Mesothelial cell of epicardium (in vitro differentiated cells): ENCODE measurements at regions not wholly inside any gene's neighbourhood (a gene's known extent, or its start where the extent isn't known, plus 50 kb on each side); places are given as distances from the start of the nearest gene placed in this dataset.

Experiments
- DNase-seq, 2 experiments: peaks; one replicate each; pipeline ENCODE4 v3.0.0; 2021; ENCODE audit warnings: low spot score in 2 of 2; ENCODE audit not compliant: unreplicated experiment in 2 of 2
- H3K27ac Mint-ChIP-seq: 2 replicates; pipeline ENCODE4 v1.8.0; 2021; ENCODE audit warnings: mixed read lengths
- H3K27me3 Mint-ChIP-seq: 2 replicates; pipeline ENCODE4 v1.8.0; 2021; ENCODE audit warnings: low read depth, mixed read lengths
- H3K36me3 Mint-ChIP-seq: 2 replicates; pipeline ENCODE4 v1.8.0; 2021; ENCODE audit warnings: mixed read lengths
- H3K4me1 Mint-ChIP-seq: 2 replicates; pipeline ENCODE4 v1.8.0; 2021; ENCODE audit warnings: mixed read lengths
- H3K4me3 Mint-ChIP-seq: 2 replicates; pipeline ENCODE4 v1.8.0; 2021; ENCODE audit warnings: mild to moderate bottlenecking, moderate library complexity, mixed read lengths
- H3K9me3 Mint-ChIP-seq: 2 replicates; pipeline ENCODE4 v1.8.0; 2021; ENCODE audit warnings: mixed read lengths
- TF ChIP-seq, protein P1 (sequence below): fragments of 200-600 bp; sonication (generic); IDR thresholded peaks from one replicate; pipeline ENCODE4 v1.5.0; 2021; ENCODE audit warnings: antibody characterized with exemption; ENCODE audit not compliant: unreplicated experiment

DNA sequence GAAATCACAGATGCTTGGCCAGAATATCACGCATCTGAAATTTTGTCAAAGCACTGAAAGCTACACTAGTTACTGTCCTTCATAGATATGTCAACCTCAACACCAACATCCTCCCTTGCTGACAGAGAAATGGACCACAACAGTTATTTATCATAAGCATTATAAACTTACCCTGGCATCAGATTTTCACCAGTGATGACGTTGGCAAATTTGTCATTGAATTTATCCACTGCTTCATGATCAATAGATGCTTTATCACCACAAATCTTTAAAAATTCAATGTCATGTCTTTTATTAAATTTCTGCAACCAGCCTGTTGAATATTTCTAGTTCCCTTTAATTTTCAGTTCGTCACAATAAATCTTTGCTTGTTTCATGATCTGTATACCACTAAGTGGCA lies 205.7 kb downstream of the GJA1 start:
- no peak overlapping the region for H3K27ac Mint-ChIP-seq
- no peak overlapping the region for H3K4me3 Mint-ChIP-seq
- H3K4me1 Mint-ChIP-seq = no peaks in the 10 kb centered on the region
- H3K27me3 Mint-ChIP-seq = no peaks in the 10 kb centered on the region
- DNase-seq = no peak
- peaks cover 7% of the 10 kb centered on the region for H3K36me3 Mint-ChIP-seq
- TF ChIP-seq, protein P1, sequence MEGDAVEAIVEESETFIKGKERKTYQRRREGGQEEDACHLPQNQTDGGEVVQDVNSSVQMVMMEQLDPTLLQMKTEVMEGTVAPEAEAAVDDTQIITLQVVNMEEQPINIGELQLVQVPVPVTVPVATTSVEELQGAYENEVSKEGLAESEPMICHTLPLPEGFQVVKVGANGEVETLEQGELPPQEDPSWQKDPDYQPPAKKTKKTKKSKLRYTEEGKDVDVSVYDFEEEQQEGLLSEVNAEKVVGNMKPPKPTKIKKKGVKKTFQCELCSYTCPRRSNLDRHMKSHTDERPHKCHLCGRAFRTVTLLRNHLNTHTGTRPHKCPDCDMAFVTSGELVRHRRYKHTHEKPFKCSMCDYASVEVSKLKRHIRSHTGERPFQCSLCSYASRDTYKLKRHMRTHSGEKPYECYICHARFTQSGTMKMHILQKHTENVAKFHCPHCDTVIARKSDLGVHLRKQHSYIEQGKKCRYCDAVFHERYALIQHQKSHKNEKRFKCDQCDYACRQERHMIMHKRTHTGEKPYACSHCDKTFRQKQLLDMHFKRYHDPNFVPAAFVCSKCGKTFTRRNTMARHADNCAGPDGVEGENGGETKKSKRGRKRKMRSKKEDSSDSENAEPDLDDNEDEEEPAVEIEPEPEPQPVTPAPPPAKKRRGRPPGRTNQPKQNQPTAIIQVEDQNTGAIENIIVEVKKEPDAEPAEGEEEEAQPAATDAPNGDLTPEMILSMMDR = no peak
- H3K9me3 Mint-ChIP-seq = peaks cover 25% of the 10 kb centered on the region

DNA sequence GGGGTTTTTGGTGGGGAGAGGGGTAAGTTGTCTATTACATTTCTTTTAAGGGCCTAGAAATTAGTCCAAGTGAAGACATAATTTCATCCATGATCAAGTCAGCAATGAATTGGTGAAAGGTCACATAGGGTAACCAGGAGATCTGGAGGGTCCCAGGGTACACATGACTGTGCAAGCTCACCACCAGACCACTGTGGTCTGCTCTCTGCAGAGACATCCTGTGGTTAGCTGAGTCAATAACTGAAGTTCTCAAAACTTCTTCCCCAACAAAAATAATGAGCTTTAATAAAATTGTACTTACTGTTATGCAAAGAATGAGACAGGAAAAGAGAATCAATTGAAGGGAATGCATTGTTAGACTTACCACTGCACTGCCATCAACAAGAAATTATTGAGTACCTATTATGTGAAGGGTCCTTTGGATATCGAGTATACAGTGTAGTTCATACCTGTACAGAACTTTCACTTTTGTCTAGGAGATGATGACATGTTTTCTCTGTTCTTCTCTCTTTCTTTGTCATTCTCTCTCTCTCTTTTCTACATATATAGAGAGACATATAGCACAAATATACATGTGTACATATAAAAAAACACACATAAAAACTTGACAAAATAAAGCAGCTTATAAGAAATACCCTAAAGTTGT lies 209.8 kb downstream of the GJA1 start:
- Mint-ChIP-seq H3K4me1 (peaks cover 3% of the 10 kb centered on the region), H3K4me3 (no peak overlapping the region), H3K27ac (no peak overlapping the region), H3K9me3 (peaks cover 11% of the 10 kb centered on the region), H3K27me3 (no peaks in the 10 kb centered on the region), H3K36me3 (no peaks in the 10 kb centered on the region)
- DNase-seq = no peak
- TF ChIP-seq, protein P1 = no peak

DNA sequence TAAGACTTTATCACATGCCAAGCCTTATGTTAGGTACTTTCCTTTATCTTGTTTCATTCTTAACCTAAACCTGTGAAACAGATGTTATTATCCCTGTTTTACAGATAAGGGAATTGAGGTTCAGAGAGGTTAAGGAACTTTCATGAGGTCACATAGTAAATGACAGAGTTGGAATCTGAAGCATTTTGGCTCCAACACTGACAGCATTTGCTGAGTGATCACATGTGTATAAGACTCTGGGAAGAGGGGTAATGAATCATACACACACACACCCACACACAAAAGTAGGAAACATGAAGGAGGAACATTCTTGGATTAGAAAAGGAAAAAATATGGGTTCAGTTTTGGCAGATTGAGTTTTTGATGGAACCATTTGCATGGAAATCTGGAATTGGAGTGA lies 212.5 kb downstream of the GJA1 start:
- Mint-ChIP-seq H3K9me3 (peaks cover 8% of the 10 kb centered on the region), H3K4me3 (no peak overlapping the region), H3K36me3 (no peaks in the 10 kb centered on the region), H3K4me1 (peaks cover 15% of the 10 kb centered on the region), H3K27me3 (no peaks in the 10 kb centered on the region), H3K27ac (no peak overlapping the region)
- no peak for DNase-seq
- TF ChIP-seq, protein P1 = no peak

DNA sequence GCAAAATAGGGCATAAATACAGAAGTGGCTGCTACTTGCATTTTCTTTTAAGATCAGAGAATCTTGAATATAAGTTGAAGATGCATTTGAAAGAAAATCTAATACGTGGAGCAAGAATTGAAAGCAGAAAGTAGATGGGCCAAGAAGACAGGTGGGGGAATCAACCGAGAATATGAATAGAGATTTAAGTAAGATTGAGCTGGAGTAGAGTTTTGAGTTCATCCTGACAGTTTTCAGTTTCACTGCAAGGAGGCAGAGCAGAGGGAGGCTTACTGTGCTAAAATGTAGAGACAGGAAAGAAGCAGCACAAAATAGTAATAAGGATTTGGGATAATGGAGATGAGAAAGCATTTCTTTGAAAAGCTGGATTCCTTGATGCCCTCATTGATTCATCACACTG lies 214.5 kb downstream of the GJA1 start:
- H3K27me3 Mint-ChIP-seq = no peaks in the 10 kb centered on the region
- no peaks in the 10 kb centered on the region for H3K36me3 Mint-ChIP-seq
- TF ChIP-seq, protein P1 = no peak
- H3K4me1 Mint-ChIP-seq = peaks cover 22% of the 10 kb centered on the region
- H3K27ac Mint-ChIP-seq = no peak overlapping the region
- H3K9me3 Mint-ChIP-seq = no peaks in the 10 kb centered on the region
- no peak for DNase-seq
- no peak overlapping the region for H3K4me3 Mint-ChIP-seq

DNA sequence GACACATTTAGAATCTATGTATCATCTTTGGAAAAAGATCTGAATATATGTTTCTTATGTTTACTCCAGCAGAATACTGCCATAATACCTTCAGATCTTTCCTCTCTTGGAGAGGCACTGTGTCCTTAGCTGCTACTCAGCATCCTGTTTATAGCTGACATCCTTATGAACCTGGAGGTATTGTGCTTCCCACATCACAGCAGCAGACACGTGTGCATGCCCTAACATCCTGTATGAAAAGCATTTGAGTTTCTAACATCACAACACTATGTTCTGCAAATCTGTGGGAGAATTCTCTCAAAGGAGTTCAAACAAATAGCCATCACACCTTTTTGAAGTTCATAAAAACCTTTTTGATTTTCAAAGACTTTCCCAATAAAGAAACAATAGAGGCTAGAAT lies 216.0 kb downstream of the GJA1 start:
- TF ChIP-seq, protein P1 = no peak
- Mint-ChIP-seq H3K36me3 (no peaks in the 10 kb centered on the region), H3K27me3 (no peaks in the 10 kb centered on the region), H3K27ac (no peak overlapping the region), H3K4me3 (no peak overlapping the region), H3K4me1 (peaks cover 23% of the 10 kb centered on the region), H3K9me3 (no peaks in the 10 kb centered on the region)
- DNase-seq = no peak

DNA sequence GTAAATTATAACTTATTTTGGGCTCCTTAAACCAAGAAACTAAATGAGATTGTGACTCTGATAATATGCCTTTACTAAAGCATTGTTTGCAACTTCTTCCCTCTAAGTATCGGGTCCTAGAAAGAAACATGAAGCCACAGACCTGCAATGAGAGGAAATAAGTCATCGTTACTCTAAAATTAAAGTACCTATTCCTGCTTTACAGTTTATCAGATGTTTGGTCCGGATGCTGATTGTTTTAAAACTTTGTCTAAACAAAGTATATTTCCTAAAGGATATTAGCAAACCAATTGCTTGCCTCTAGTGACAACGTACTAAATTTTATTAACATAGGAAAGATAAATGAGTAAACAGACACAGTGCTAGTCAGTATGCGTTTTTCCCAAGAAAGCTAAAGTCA lies 216.8 kb downstream of the GJA1 start:
- Mint-ChIP-seq H3K27ac (no peak overlapping the region), H3K4me1 (peaks cover 23% of the 10 kb centered on the region), H3K27me3 (no peaks in the 10 kb centered on the region), H3K9me3 (no peaks in the 10 kb centered on the region), H3K36me3 (no peaks in the 10 kb centered on the region), H3K4me3 (no peak overlapping the region)
- TF ChIP-seq, protein P1 = no peak
- no peak for DNase-seq
